PC-9 (cell line): ENCODE measurements at regions not wholly inside any gene's neighbourhood (a gene's known extent, or its start where the extent isn't known, plus 50 kb on each side); places are given as distances from the start of the nearest gene placed in this dataset.

ENCODE experiments used
- CTCF ChIP-seq: fragments of 200-600 bp; sonication (generic); conservative IDR thresholded peaks from 2 replicates; pipeline ENCODE4 v1.6.1; 2017; ENCODE audit warnings: mixed run types, antibody characterized with exemption, mild to moderate bottlenecking, moderate library complexity
- EZH2 ChIP-seq: fragments of 200-600 bp; sonication (generic); IDR thresholded peaks from 2 replicates; pipeline ENCODE4 v1.8.0; 2017; ENCODE audit warnings: antibody characterized with exemption, low read depth

DNA sequence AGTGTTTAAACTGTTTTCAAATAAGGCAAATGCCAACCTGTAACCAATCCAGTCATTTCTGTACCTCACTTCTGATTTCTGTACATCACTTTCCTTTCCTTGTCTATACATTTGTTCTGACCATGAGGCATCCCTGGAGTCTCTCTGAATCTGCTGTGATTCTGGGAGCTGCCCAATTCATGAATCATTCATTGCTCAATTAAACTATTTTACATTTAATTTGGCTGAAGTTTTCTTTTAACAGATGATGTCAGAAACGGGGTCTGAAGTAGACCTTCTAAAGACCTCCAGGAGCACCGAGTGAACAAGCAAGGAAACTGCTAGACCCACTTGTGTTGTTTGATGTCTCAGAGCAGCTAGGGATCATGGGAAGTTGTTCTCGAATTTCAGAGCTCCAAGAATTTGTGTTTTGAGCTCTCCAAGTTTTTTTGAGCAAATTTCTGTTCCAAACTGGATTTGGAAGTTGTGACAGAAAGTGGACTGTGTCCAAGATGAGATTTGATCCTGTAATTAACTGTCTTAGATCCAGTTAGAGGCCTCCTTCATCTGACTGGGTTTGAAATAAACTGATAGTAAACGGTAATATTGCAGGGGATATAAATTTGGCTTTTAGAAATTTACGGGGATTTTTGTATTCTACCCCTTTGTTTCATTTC, 490.8 kb upstream of the ST8SIA4 start:
- TF ChIP-seq CTCF: no peak
- TF ChIP-seq EZH2: no peak
